Calu3 (cell line): ENCODE measurements at regions not wholly inside any gene's neighbourhood (a gene's known extent, or its start where the extent isn't known, plus 50 kb on each side); places are given as distances from the start of the nearest gene placed in this dataset.
A peak's percentile ranks its signal among the peaks of the same experiment; 100 is the strongest.

ENCODE experiments used
- BruUV-seq: library from RNA; stranded (reverse); fragments of 400-500 nt; replicated peaks from 2 replicates; lab custom pipeline; 2021; lab: Mats Ljungman, UMichigan
- CTCF ChIA-PET: fragments of 300-600 bp; sonication (Branson Sonifier 250); formaldehyde crosslinking; loops from one replicate; lab custom pipeline; 2022; ENCODE audit warnings: antibody characterized with exemption; lab: Charles Lee
- DNase-seq: peaks from one replicate; pipeline ENCODE4 v3.0.0; 2022
- H3K27ac Mint-ChIP-seq: one replicate; pipeline ENCODE4 v1.8.0; 2022; ENCODE audit warnings: mixed read lengths; ENCODE audit not compliant: unreplicated experiment
- H3K27me3 Mint-ChIP-seq: one replicate; pipeline ENCODE4 v1.8.0; 2022; ENCODE audit warnings: mixed read lengths; ENCODE audit not compliant: unreplicated experiment
- H3K36me3 Mint-ChIP-seq: one replicate; pipeline ENCODE4 v1.8.0; 2022; ENCODE audit warnings: mild to moderate bottlenecking, moderate library complexity, mixed read lengths; ENCODE audit not compliant: insufficient read depth, unreplicated experiment
- H3K4me1 Mint-ChIP-seq: one replicate; pipeline ENCODE4 v1.8.0; 2022; ENCODE audit warnings: mild to moderate bottlenecking, low read depth, mixed read lengths; ENCODE audit not compliant: unreplicated experiment
- H3K4me3 Mint-ChIP-seq: one replicate; pipeline ENCODE4 v1.8.0; 2022; ENCODE audit warnings: mild to moderate bottlenecking, low read depth, moderate library complexity, mixed read lengths; ENCODE audit not compliant: unreplicated experiment
- H3K9me3 Mint-ChIP-seq: one replicate; pipeline ENCODE4 v1.8.0; 2022; ENCODE audit warnings: low read depth, mixed read lengths; ENCODE audit not compliant: unreplicated experiment
- intact Hi-C: fragments of 100-400 bp; cut with micrococcal nuclease; formaldehyde crosslinking; loops from one replicate; pipeline ENCODE4 v1.10.0; 2022; ENCODE audit not compliant: unreplicated experiment
- TF ChIP-seq, protein P1 (sequence below): fragments of 200-600 bp; IDR thresholded peaks from one replicate; pipeline ENCODE4 v1.8.0; 2022; ENCODE audit warnings: antibody characterized with exemption; ENCODE audit not compliant: unreplicated experiment

DNA sequence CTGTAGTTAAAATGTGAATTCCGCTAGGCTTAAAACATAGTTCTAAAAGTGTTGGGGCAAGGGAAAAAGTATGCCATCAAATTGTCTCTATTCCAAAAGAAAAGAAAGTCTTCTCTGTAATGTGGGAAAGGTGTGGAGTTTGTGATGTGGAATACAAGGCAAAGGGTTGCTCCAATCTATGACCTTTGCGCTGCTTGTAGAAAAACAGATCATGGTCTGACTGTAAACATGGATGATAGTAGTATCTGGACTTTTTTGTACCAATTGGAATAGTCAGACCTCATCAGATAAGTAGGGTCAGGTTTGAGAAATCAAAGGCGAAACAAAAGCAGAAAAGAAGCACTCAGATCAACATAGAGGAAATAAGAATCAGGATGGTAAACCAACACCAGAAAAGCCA lies 372.3 kb downstream of the TFEC start:
- CTCF ChIA-PET = no interaction called here
- Mint-ChIP-seq H3K27me3 (no peaks in the 10 kb centered on the region), H3K4me3 (no peak overlapping the region), H3K27ac (no peak overlapping the region), H3K9me3 (no peaks in the 10 kb centered on the region), H3K4me1 (peaks cover 31% of the 10 kb centered on the region), H3K36me3 (peaks cover 6% of the 10 kb centered on the region)
- intact Hi-C loops = no loop called here
- TF ChIP-seq, protein P1, sequence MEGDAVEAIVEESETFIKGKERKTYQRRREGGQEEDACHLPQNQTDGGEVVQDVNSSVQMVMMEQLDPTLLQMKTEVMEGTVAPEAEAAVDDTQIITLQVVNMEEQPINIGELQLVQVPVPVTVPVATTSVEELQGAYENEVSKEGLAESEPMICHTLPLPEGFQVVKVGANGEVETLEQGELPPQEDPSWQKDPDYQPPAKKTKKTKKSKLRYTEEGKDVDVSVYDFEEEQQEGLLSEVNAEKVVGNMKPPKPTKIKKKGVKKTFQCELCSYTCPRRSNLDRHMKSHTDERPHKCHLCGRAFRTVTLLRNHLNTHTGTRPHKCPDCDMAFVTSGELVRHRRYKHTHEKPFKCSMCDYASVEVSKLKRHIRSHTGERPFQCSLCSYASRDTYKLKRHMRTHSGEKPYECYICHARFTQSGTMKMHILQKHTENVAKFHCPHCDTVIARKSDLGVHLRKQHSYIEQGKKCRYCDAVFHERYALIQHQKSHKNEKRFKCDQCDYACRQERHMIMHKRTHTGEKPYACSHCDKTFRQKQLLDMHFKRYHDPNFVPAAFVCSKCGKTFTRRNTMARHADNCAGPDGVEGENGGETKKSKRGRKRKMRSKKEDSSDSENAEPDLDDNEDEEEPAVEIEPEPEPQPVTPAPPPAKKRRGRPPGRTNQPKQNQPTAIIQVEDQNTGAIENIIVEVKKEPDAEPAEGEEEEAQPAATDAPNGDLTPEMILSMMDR = no peak
- BruUV-seq = no TSS peak
- DNase-seq = no peak

DNA sequence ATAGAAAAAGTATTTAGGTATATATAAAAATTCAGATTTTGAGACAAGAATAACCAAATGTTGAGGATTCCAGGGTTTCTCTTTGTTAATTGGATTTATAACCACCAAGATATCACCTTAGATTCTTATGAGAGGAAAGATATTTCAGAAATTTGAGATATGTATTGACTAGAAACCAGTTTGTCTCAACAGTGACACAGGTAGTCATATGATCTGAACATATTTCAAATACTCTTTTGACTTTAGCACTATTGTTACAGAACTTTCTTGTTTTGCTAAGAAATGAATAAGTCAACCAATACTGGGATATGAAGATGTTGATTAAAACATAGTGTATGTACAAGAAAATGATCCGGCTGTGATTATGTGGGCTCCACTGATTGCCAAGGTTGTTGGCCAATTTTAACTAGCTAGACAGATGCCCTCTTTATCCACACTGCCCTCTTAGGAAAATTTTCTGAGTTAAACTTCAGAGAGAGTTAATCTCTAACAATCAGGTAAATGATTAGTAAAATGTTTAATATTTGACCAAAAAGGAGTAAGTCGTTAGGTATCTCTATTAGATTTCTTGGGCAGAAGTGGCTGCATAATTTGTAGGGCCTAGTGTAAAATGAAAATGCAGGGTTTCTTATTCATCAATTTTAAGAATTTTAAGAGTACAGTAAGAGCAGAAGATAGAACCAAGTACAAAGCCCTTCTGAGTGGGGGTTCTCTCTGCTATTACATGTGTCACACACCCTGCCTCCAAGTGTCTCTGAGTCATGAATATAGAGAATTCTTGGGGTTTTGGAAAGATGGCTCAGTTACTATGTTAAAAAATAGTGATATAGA lies 376.0 kb downstream of the TFEC start:
- CTCF ChIA-PET = no interaction called here
- peaks cover 6% of the 10 kb centered on the region for H3K36me3 Mint-ChIP-seq
- no peaks in the 10 kb centered on the region for H3K27me3 Mint-ChIP-seq
- peak overlapping the region; percentile 26 for H3K4me3 Mint-ChIP-seq
- BruUV-seq = no TSS peak
- peaks cover 17% of the 10 kb centered on the region for H3K4me1 Mint-ChIP-seq
- peak overlapping the region; percentile 93 for H3K27ac Mint-ChIP-seq
- intact Hi-C loops = no loop called here
- no peaks in the 10 kb centered on the region for H3K9me3 Mint-ChIP-seq
- DNase-seq = peak; percentile 12
- TF ChIP-seq, protein P1 = no peak

DNA sequence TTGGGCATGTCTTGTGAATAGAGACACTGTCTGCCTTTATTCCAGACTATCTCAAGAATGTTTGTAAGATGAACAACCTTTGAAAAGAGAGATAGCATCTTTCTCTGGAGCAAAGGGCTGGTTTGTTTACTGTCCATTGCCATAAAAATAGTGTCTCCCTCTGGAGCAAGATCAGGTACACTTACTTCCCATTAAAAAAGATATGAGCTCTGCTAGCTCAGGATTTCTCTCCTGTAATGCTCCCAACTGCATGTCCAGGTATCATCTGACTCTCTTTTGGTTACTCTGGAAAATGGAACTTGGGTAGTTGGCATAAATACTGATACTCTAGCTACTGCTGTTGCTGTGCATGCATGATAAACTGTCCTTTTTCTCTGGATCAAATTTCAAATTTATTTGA lies 381.1 kb downstream of the TFEC start:
- Mint-ChIP-seq H3K36me3 (peaks cover 5% of the 10 kb centered on the region), H3K9me3 (no peaks in the 10 kb centered on the region), H3K27me3 (no peaks in the 10 kb centered on the region), H3K4me1 (peaks cover 5% of the 10 kb centered on the region), H3K4me3 (no peak overlapping the region), H3K27ac (no peak overlapping the region)
- DNase-seq = no peak
- CTCF ChIA-PET = no interaction called here
- intact Hi-C loops = no loop called here
- BruUV-seq = no TSS peak
- TF ChIP-seq, protein P1 = no peak

DNA sequence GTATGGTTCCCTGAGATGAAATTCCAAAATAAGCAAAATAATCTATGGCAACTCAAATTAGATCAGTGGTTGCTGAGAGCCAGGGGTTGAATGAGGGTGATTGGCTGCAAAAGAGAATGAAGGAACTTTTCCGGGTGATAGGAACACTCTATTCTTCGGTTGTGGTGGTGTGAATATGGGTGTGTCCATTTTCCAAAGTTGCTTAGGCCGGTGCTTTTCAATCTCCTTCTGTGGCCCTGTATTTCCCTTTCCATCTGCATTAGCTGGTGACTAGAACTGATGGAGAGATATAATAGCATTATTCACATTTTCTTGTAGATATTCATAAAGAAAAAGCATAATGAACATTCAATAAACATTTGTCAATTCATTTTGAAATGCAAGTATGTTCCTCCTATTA lies 382.9 kb downstream of the TFEC start:
- CTCF ChIA-PET = interaction anchor here (0.5 kb wide), 1 partner anchor 1032 kb away, joined by 6 read pairs; no protein-coding TSS in a partner anchor
- Mint-ChIP-seq H3K4me1 (no peaks in the 10 kb centered on the region), H3K27ac (no peak overlapping the region), H3K9me3 (no peaks in the 10 kb centered on the region), H3K36me3 (no peaks in the 10 kb centered on the region), H3K27me3 (no peaks in the 10 kb centered on the region), H3K4me3 (no peak overlapping the region)
- DNase-seq = no peak
- intact Hi-C loops = no loop called here
- TF ChIP-seq, protein P1 = no peak
- no TSS peak for BruUV-seq
